ENCODE measurements at regions not wholly inside any gene's neighbourhood (a gene's known extent, or its start where the extent isn't known, plus 50 kb on each side); places are given as distances from the start of the nearest gene placed in this dataset.
"Not testable (repeated sequence)": the region's sequence is repeated elsewhere in the genome, so short reads cannot be mapped to it uniquely, and the experiment has no call there.

DNA sequence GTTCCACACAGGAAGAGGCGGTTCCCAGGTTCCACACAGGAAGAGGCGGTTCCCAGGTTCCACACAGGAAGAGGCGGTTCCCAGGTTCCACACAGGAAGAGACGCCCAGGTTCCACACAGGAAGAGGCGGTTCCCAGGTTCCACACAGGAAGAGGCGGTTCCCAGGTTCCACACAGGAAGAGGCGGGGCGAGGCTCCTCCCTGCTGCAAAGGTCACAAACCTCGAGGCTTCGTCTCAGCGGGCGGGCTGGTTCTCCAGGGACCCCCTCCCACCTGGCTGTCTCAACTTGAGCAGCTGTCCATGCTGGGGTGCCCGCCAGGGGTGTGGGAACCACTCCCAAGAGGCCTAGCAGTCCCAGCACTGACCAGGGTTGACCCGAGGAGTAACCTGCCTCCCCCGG is 94.3 kb upstream of the RUFY1 start:
- not testable (repeated sequence) for TF ChIP-seq CTCF, POLR2A (IDR thresholded peaks at IDR 0.05)

Data from adrenal gland (tissue), 5 donors.